H1 (cell line): ENCODE measurements at regions not wholly inside any gene's neighbourhood (a gene's known extent, or its start where the extent isn't known, plus 50 kb on each side); places are given as distances from the start of the nearest gene placed in this dataset.

Source experiments
- CTCF ChIA-PET: fragments of 300-600 bp; sonication (Branson Sonifier 250); formaldehyde crosslinking; loops from one replicate; lab custom pipeline; 2021; ENCODE audit not compliant: partially characterized antibody; lab: Charles Lee
- POLR2A ChIA-PET: fragments of 300-600 bp; sonication (Branson Sonifier 250); formaldehyde crosslinking; loops from one replicate; lab custom pipeline; 2021; ENCODE audit warnings: inconsistent platforms; ENCODE audit not compliant: partially characterized antibody; lab: Charles Lee
- DNase-seq, 2 experiments: peaks; one replicate each; pipeline versions ENCODE4 v3.0.0 to v3.0.0-alpha.2; 2010 to 2022; ENCODE audit warnings: low spot score in 2 of 2, low read depth in 1 of 2, mixed read lengths in 1 of 2
- FAIRE-seq: peaks from 2 replicates; lab custom pipeline; 2011; peaks lifted over from hg19 to GRCh38; lab: Jason Lieb, UNC
- H2AFZ ChIP-seq: 2 replicates; pipeline ENCODE4 v1.8.1; 2012; ENCODE audit warnings: low read length, inconsistent platforms
- H2AK5ac ChIP-seq: 2 replicates; pipeline ENCODE4 v1.6.1; 2013; ENCODE audit warnings: low read depth, low read length
- H2BK120ac ChIP-seq: replicated peaks from 2 replicates; pipeline ENCODE3; 2013; ENCODE audit warnings: low read depth, low read length, inconsistent platforms
- H2BK12ac ChIP-seq: 2 replicates; pipeline ENCODE4 v1.6.1; 2013; ENCODE audit warnings: low read depth, low read length
- H2BK15ac ChIP-seq: 2 replicates; pipeline ENCODE4 v1.6.1; 2013; ENCODE audit warnings: low read length
- H2BK20ac ChIP-seq: 2 replicates; pipeline ENCODE4 v1.6.1; 2013; ENCODE audit warnings: low read length
- H2BK5ac ChIP-seq: 2 replicates; pipeline ENCODE4 v1.6.1; 2013; ENCODE audit warnings: low read depth, low read length
- H3K14ac ChIP-seq: 2 replicates; pipeline ENCODE4 v1.6.1; 2013; ENCODE audit warnings: inconsistent platforms; ENCODE audit not compliant: insufficient read length
- H3K18ac ChIP-seq: 2 replicates; pipeline ENCODE4 v1.6.1; 2013; ENCODE audit warnings: low read length; ENCODE audit errors: extremely low read depth
- H3K23ac ChIP-seq: 2 replicates; pipeline ENCODE4 v1.6.1; 2013; ENCODE audit warnings: inconsistent platforms; ENCODE audit not compliant: insufficient read length
- H3K23me2 ChIP-seq: 2 replicates; pipeline ENCODE4 v1.6.1; 2013; ENCODE audit warnings: low read depth, low read length
- H3K27ac ChIP-seq: 2 replicates; pipeline ENCODE4 v1.6.1; 2011; ENCODE audit warnings: low read depth, low read length, inconsistent platforms
- H3K27me3 ChIP-seq, 4 experiments: replicated peaks in 1 of 4; 1 replicate in 1 of 4; 2 replicates in 3 of 4; pipeline versions ENCODE4 v1.6.1 to v1.8.1; 2011 to 2013; ENCODE audit warnings: low read length in 3 of 4, mild to moderate bottlenecking in 3 of 4, inconsistent platforms in 2 of 4, mixed read lengths in 2 of 4, moderate library complexity in 1 of 4; ENCODE audit not compliant: control insufficient read depth in 3 of 4, insufficient read depth in 3 of 4; ENCODE audit errors: extremely low read depth in 1 of 4
- H3K36me3 ChIP-seq, 4 experiments: 2 replicates each; pipeline versions ENCODE4 v1.6.1 to v1.8.1; 2011 to 2013; ENCODE audit warnings: mild to moderate bottlenecking in 4 of 4, low read length in 3 of 4, moderate library complexity in 2 of 4, control low read depth in 1 of 4, inconsistent platforms in 1 of 4; ENCODE audit not compliant: insufficient read depth in 4 of 4, control insufficient read depth in 2 of 4
- H3K4ac ChIP-seq: replicated peaks from 2 replicates; pipeline ENCODE3; 2013; ENCODE audit warnings: low read length, low read depth, mixed read lengths, inconsistent platforms; ENCODE audit not compliant: insufficient read length
- H3K4me1 ChIP-seq, 4 experiments: replicated peaks in 1 of 4; 1 replicate in 1 of 4; 2 replicates in 3 of 4; pipeline versions ENCODE4 v1.6.1 to v1.8.1; 2011 to 2013; ENCODE audit warnings: low read length in 3 of 4, inconsistent platforms in 2 of 4, mixed read lengths in 1 of 4; ENCODE audit not compliant: insufficient read depth in 4 of 4, control insufficient read depth in 3 of 4
- H3K4me2 ChIP-seq, 2 experiments: 2 replicates each; pipeline versions ENCODE4 v1.6.1 to v1.8.1; 2011 to 2013; ENCODE audit warnings: low read depth in 2 of 2, low read length in 2 of 2, control low read depth in 1 of 2, inconsistent platforms in 1 of 2, mild to moderate bottlenecking in 1 of 2; ENCODE audit not compliant: insufficient read depth in 1 of 2
- H3K4me3 ChIP-seq, 4 experiments: fragments of 200-600, 300-600 bp in 1 of 4; sonication (generic), shearing (Covaris generic), sonication (Bioruptor Twin) in 1 of 4; 2 replicates each; pipeline versions ENCODE4 v1.5.1 to v1.8.1; 2011 to 2016; ENCODE audit warnings: low read length in 4 of 4, low read depth in 3 of 4, control low read depth in 2 of 4, inconsistent platforms in 2 of 4, mild to moderate bottlenecking in 2 of 4, mixed read lengths in 1 of 4, moderate library complexity in 1 of 4; ENCODE audit not compliant: insufficient read depth in 2 of 4; ENCODE audit errors: extremely low read depth in 1 of 4
- H3K56ac ChIP-seq: replicated peaks from 2 replicates; pipeline ENCODE3; 2013; ENCODE audit warnings: low read depth, mild to moderate bottlenecking, mixed read lengths, low read length, inconsistent platforms; ENCODE audit not compliant: insufficient read length
- H3K79me1 ChIP-seq: 2 replicates; pipeline ENCODE4 v1.6.1; 2013; ENCODE audit warnings: low read depth, low read length, control low read depth
- H3K79me2 ChIP-seq, 2 experiments: 2 replicates each; pipeline versions ENCODE4 v1.6.1 to v1.8.1; 2012 to 2013; ENCODE audit warnings: low read length in 2 of 2, mild to moderate bottlenecking in 2 of 2, inconsistent platforms in 1 of 2; ENCODE audit not compliant: insufficient read depth in 2 of 2, control insufficient read depth in 1 of 2
- H3K9ac ChIP-seq, 4 experiments: replicated peaks in 1 of 4; 1 replicate in 1 of 4; 2 replicates in 3 of 4; pipeline versions ENCODE4 v1.6.1 to v1.8.1; 2011 to 2013; ENCODE audit warnings: low read depth in 3 of 4, low read length in 3 of 4, control low read depth in 2 of 4, mild to moderate bottlenecking in 2 of 4, moderate library complexity in 2 of 4, inconsistent platforms in 1 of 4; ENCODE audit errors: extremely low read depth in 1 of 4
- H3K9me3 ChIP-seq, 2 experiments: 2 replicates each; pipeline versions ENCODE4 v1.6.1 to v1.8.1; 2012 to 2013; ENCODE audit warnings: mild to moderate bottlenecking in 2 of 2, moderate library complexity in 2 of 2, control low read depth in 1 of 2, inconsistent platforms in 1 of 2, low read depth in 1 of 2, low read length in 1 of 2, mixed read lengths in 1 of 2; ENCODE audit not compliant: insufficient read depth in 2 of 2
- H4K20me1 ChIP-seq, 2 experiments: replicated peaks in 1 of 2; 2 replicates each; pipeline versions ENCODE3 to v1.8.1; 2011 to 2013; ENCODE audit warnings: inconsistent platforms in 2 of 2, low read length in 2 of 2, mild to moderate bottlenecking in 1 of 2; ENCODE audit not compliant: insufficient read depth in 2 of 2, control insufficient read depth in 1 of 2
- H4K5ac ChIP-seq: 2 replicates; pipeline ENCODE4 v1.6.1; 2013; ENCODE audit warnings: low read length, low read depth, mixed read lengths, inconsistent platforms; ENCODE audit not compliant: insufficient read length
- H4K8ac ChIP-seq: 2 replicates; pipeline ENCODE4 v1.8.0; 2013; ENCODE audit warnings: mild to moderate bottlenecking, moderate library complexity, low read length, inconsistent platforms; ENCODE audit not compliant: insufficient read depth; ENCODE audit errors: extremely low read depth
- H4K91ac ChIP-seq: replicated peaks from 2 replicates; pipeline ENCODE3; 2013; ENCODE audit warnings: low read length, mixed read lengths, inconsistent platforms; ENCODE audit not compliant: insufficient read length
- FOSL1 ChIP-seq: IDR thresholded peaks from 2 replicates; pipeline ENCODE4 v1.6.1; 2011; ENCODE audit warnings: mild to moderate bottlenecking, low read depth, low read length, moderate library complexity; ENCODE audit not compliant: insufficient read depth
- HDAC2 ChIP-seq, 2 experiments: fragments of 300-600 bp in 1 of 2; sonication (generic) in 1 of 2; IDR thresholded peaks; 2 replicates each; pipeline ENCODE4 v1.6.1; 2011 to 2012; ENCODE audit warnings: low read depth in 2 of 2, low read length in 2 of 2, mild to moderate bottlenecking in 2 of 2, moderate library complexity in 2 of 2, borderline replicate concordance in 1 of 2, inconsistent platforms in 1 of 2
- KDM5A ChIP-seq: fragments of 200-600 bp; IDR thresholded peaks from 2 replicates; pipeline ENCODE4 v1.7.1; 2012; ENCODE audit warnings: mild to moderate bottlenecking, low read length, inconsistent platforms, mixed read lengths
- PHF8 ChIP-seq: fragments of 200-600 bp; sonication (generic); conservative IDR thresholded peaks from 2 replicates; pipeline ENCODE4 v1.7.1; 2012; ENCODE audit warnings: low read depth, mild to moderate bottlenecking, inconsistent platforms, low read length, moderate library complexity
- RXRA ChIP-seq: IDR thresholded peaks from 2 replicates; pipeline ENCODE4 v1.6.1; 2011; ENCODE audit warnings: low read depth, mild to moderate bottlenecking, low read length, moderate library complexity; ENCODE audit not compliant: insufficient read depth
- SP4 ChIP-seq: IDR thresholded peaks from 2 replicates; pipeline ENCODE4 v1.6.1; 2012; ENCODE audit warnings: low read length, inconsistent platforms
- WGBS, 2 experiments: shearing (Covaris generic) in 1 of 2; methylation state at CpG; one replicate each; pipeline versions ENCODE4 v1.1.6 to v1.1.7; 2013 to 2015; ENCODE audit warnings: low lambda C conversion rate in 2 of 2, mixed read lengths in 2 of 2, inconsistent platforms in 1 of 2, low coverage in 1 of 2, missing lambda C conversion rate in 1 of 2; ENCODE audit not compliant: insufficient replicate concordance in 2 of 2, insufficient coverage in 1 of 2, insufficient read length in 1 of 2; ENCODE audit errors: extremely low coverage in 1 of 2, missing lambda C conversion rate in 1 of 2; 5-methylcytosine and 5-hydroxymethylcytosine counted together

DNA sequence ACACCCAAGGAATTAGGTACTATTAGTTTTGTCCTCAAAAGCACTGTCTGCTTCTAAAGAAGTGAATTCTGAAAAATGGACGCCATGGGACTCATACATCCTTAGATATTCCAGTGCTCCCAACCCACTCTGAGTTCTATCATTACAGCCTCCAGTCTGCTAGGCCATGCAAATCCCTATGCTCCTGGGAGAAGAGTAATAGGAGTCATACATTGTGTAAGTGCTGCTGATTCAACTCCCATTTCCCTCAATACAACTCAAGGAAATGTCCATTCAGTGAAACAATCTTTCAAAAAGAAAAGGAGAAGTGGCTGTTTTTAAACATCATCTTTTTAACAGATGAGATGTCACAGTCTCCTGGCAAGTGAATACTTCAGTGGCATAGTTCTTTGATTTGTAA lies 590.2 kb upstream of the LRRC4C start:
- H4K20me1 ChIP-seq: no peaks in the 10 kb centered on the region
- H3K27ac ChIP-seq: no peak overlapping the region
- POLR2A ChIA-PET: no interaction called here
- no peak overlapping the region for H2BK20ac ChIP-seq
- H3K27me3 ChIP-seq: no peaks in the 10 kb centered on the region
- no peak for TF ChIP-seq KDM5A
- TF ChIP-seq FOSL1: no peak
- no peak for TF ChIP-seq SP4
- no peak for TF ChIP-seq RXRA
- TF ChIP-seq PHF8: no peak
- no peak for TF ChIP-seq HDAC2 (IDR thresholded peaks at IDR 0.05; ENCODE audit: borderline replicate concordance in 1 of 2, low read depth in 2 of 2, low read length in 2 of 2)
- no peak for DNase-seq
- H2AK5ac ChIP-seq: no peak overlapping the region
- no peak overlapping the region for H4K8ac ChIP-seq
- WGBS, 2 experiments: 92% methylated on average over 1 of the region's 1 CpG; no CpG with 5 or more reads in 1 of the 2 experiments
- H3K36me3 ChIP-seq: no peaks in the 10 kb centered on the region
- H3K4me1 ChIP-seq: no peaks in the 10 kb centered on the region
- CTCF ChIA-PET: interaction anchor here (0.9 kb wide), 1 partner anchor 206 kb away, joined by 4 read pairs; no protein-coding TSS in a partner anchor
- no peak overlapping the region for H3K56ac ChIP-seq
- H4K91ac ChIP-seq: no peak overlapping the region
- no peak overlapping the region for H3K9ac ChIP-seq
- H2BK5ac ChIP-seq: no peak overlapping the region
- H3K4ac ChIP-seq: no peak overlapping the region
- H2BK15ac ChIP-seq: no peak overlapping the region
- H3K23me2 ChIP-seq: no peaks in the 10 kb centered on the region
- no peak overlapping the region for H3K4me2 ChIP-seq
- H2AFZ ChIP-seq: no peak overlapping the region
- no peaks in the 10 kb centered on the region for H3K79me2 ChIP-seq
- no peaks in the 10 kb centered on the region for H3K9me3 ChIP-seq
- no peak overlapping the region for H3K23ac ChIP-seq
- no peak overlapping the region for H2BK12ac ChIP-seq
- H3K79me1 ChIP-seq: no peaks in the 10 kb centered on the region
- H3K14ac ChIP-seq: no peak overlapping the region
- H2BK120ac ChIP-seq: no peak overlapping the region
- FAIRE-seq: no peak
- no peak overlapping the region for H4K5ac ChIP-seq
- no peak overlapping the region for H3K4me3 ChIP-seq
- H3K18ac ChIP-seq: no peak overlapping the region
